Suppressor macrophage treated with lipopolysaccharide for 1 hour (primary cell): ENCODE measurements at regions not wholly inside any gene's neighbourhood (a gene's known extent, or its start where the extent isn't known, plus 50 kb on each side); places are given as distances from the start of the nearest gene placed in this dataset.

Experiments
- DNase-seq, 3 donors: peaks; one replicate each; pipeline ENCODE4 v3.0.0-alpha.2; 2020 to 2022

DNA sequence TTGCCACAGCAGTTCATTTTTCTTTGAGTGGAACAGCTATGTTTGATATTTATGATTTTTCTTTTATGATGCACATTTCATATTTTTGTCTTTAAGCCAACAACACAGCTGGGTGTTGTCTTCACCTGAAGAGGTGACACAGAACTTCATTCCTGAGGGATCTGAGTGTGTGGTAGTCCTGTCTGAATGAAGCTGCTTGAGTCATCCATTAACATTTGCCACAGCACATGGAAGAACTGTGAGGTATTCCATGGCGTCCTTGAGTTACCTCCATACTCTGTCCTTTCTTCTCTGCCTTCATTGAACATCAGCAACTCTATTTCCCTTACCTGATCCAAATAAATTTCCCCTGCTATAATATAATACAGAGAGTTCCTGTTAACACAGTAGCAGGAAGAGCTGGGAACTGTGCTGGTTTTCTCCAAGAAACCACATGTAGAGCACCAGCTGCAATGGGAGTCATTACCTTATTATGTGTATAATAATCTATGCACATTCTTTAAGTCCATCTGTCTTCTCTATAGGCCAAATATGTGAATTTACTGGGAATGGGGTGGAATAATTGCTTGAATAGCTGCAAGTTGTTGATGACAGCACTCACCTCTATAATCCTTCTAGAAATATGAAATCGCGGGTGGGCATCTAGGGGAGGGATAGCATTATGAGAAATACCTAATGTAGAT, 72.4 kb upstream of the TAC1 start:
- no peak for DNase-seq

DNA sequence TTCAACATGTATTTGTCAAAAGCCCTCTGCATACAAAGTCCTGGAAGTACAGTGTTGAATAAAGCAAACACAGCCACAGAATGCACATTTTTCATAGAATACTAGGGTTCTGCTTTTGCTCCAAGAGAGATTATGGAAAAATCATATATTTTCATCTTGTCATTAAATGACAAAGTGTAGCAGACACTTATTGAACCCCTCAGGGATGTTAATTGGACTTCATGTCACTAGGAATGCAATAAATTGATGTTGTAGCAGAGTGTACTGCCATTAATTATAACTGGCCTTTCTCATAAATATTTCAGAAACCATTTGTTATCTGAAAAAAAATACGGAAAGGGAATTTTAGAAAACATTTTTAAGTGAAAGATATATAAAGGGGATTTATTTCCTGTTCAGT, 64.5 kb upstream of the TAC1 start:
- DNase-seq, result no peak

DNA sequence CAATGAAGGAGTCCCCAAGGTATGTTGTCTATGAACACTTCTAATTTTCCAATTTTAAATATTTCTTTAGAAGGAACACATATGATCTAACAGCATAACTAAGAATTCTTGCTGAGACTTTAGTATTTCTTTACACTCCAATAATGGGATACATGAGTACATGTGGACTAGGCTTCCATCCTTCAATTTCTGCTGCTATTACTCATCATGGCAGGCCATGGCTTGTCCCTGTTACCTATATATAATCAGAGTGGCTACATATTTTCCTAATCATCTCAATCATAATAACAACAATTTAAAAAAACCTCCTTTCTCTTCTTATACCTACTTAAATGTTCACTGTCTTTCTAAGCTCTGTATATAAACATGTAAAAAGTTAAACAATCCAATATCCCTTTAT, 60.3 kb upstream of the TAC1 start:
- DNase-seq, result no peak

DNA sequence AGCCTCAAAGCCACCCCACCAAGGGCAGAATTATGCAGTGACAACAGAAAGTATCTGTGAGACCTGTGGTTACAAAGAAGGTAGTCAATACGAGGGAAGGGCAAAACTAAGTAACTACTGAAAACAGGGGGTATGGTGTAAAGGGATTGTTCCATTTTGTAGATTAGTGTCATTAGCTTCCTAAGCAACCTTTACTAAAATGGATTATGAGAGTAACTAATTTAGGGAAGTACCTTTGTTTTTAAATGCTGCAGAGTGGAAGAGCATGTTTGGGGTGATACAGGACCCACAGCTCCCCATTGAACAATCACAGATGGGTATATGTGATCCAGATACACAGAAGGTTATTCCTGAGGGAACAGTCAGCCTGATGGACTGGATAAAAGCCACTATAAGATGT, 51.3 kb upstream of the TAC1 start:
- DNase-seq, result no peak
